ENCODE measurements at regions not wholly inside any gene's neighbourhood (a gene's known extent, or its start where the extent isn't known, plus 50 kb on each side); places are given as distances from the start of the nearest gene placed in this dataset.

- peak; percentile 74 for ATAC-seq
- TF ChIP-seq PPARA (CRISPR knock-in tag; IDR thresholded peaks at IDR 0.05; ENCODE audit: borderline replicate concordance): no peak
- TF ChIP-seq ZNF565 (CRISPR knock-in tag; conservative IDR thresholded peaks at IDR 0.05; ENCODE audit: low read depth): no peak
- TF ChIP-seq RARB (CRISPR knock-in tag; IDR thresholded peaks at IDR 0.05): no peak
- no peak for TF ChIP-seq GLIS3 (CRISPR knock-in tag; IDR thresholded peaks at IDR 0.05)
- no peak for TF ChIP-seq ISL1 (CRISPR knock-in tag; IDR thresholded peaks at IDR 0.05)
- no peak for TF ChIP-seq TSHZ2 (CRISPR knock-in tag; IDR thresholded peaks at IDR 0.05)
- TF ChIP-seq ZFP3 (CRISPR knock-in tag; IDR thresholded peaks at IDR 0.05): no peak
- TF ChIP-seq TOX (CRISPR knock-in tag; IDR thresholded peaks at IDR 0.05; ENCODE audit: borderline replicate concordance): no peak
- no peak for TF ChIP-seq CSRNP3 (CRISPR knock-in tag; IDR thresholded peaks at IDR 0.05)
- TF ChIP-seq CREB5 (CRISPR knock-in tag; IDR thresholded peaks at IDR 0.05; ENCODE audit: low read depth): no peak
- no peak for TF ChIP-seq PATZ1 (CRISPR knock-in tag; IDR thresholded peaks at IDR 0.05; ENCODE audit: borderline replicate concordance)
- no peak for TF ChIP-seq SNAI2 (CRISPR knock-in tag; IDR thresholded peaks at IDR 0.05)
- no peak for TF ChIP-seq ZNF8 (CRISPR knock-in tag; IDR thresholded peaks at IDR 0.05)
- TF ChIP-seq CSDC2 (CRISPR knock-in tag; IDR thresholded peaks at IDR 0.05): no peak
- TF ChIP-seq ZC3H10 (CRISPR knock-in tag; IDR thresholded peaks at IDR 0.05): no peak
- no peak for TF ChIP-seq ZNF70 (CRISPR knock-in tag; IDR thresholded peaks at IDR 0.05)
- no peak for TF ChIP-seq ARNTL (CRISPR knock-in tag; IDR thresholded peaks at IDR 0.05; ENCODE audit: borderline replicate concordance, low read depth)
- TF ChIP-seq BACH2 (CRISPR knock-in tag; IDR thresholded peaks at IDR 0.05; ENCODE audit: borderline replicate concordance): no peak
Observed at GRCh38 chr1:87478231-87478630, 149.6 kb downstream of the LMO4 start.

GRCh38 chr1:87495147-87495546 is 166.5 kb downstream of the LMO4 start:
- no peak for ATAC-seq
- TF ChIP-seq BACH2 (CRISPR knock-in tag; IDR thresholded peaks at IDR 0.05; ENCODE audit: borderline replicate concordance) (no peak), OSR1 (CRISPR knock-in tag; IDR thresholded peaks at IDR 0.05) (no peak), CREB5 (CRISPR knock-in tag; IDR thresholded peaks at IDR 0.05; ENCODE audit: low read depth) (no peak), ZNF8 (CRISPR knock-in tag; IDR thresholded peaks at IDR 0.05) (no peak), ZFP3 (CRISPR knock-in tag; IDR thresholded peaks at IDR 0.05) (no peak), PATZ1 (CRISPR knock-in tag; IDR thresholded peaks at IDR 0.05; ENCODE audit: borderline replicate concordance) (no peak), ZC3H10 (CRISPR knock-in tag; IDR thresholded peaks at IDR 0.05) (no peak)

GRCh38 chr1:87495870-87496269 is 167.2 kb downstream of the LMO4 start:
- peak; percentile 73 for ATAC-seq
- TF ChIP-seq RARB (CRISPR knock-in tag; IDR thresholded peaks at IDR 0.05): no peak
- no peak for TF ChIP-seq ISL1 (CRISPR knock-in tag; IDR thresholded peaks at IDR 0.05)
- no peak for TF ChIP-seq POU6F1 (CRISPR knock-in tag; IDR thresholded peaks at IDR 0.05; ENCODE audit: borderline replicate concordance, low read depth)
- no peak for TF ChIP-seq SNAI2 (CRISPR knock-in tag; IDR thresholded peaks at IDR 0.05)
- TF ChIP-seq TSHZ2 (CRISPR knock-in tag; IDR thresholded peaks at IDR 0.05): no peak
- no peak for TF ChIP-seq CSDC2 (CRISPR knock-in tag; IDR thresholded peaks at IDR 0.05)
- TF ChIP-seq GLIS3 (CRISPR knock-in tag; IDR thresholded peaks at IDR 0.05): no peak
- no peak for TF ChIP-seq ESRRG (CRISPR knock-in tag; IDR thresholded peaks at IDR 0.05)
- TF ChIP-seq ZNF8 (CRISPR knock-in tag; IDR thresholded peaks at IDR 0.05): no peak
- TF ChIP-seq BACH2 (CRISPR knock-in tag; IDR thresholded peaks at IDR 0.05; ENCODE audit: borderline replicate concordance): no peak
- no peak for TF ChIP-seq OSR1 (CRISPR knock-in tag; IDR thresholded peaks at IDR 0.05)
